ENCODE measurements at regions not wholly inside any gene's neighbourhood (a gene's known extent, or its start where the extent isn't known, plus 50 kb on each side); places are given as distances from the start of the nearest gene placed in this dataset.

- no peak for DNase-seq
Observed at GRCh38 chr15:47610736-47611135, 106.6 kb upstream of the SEMA6D start.

- DNase-seq = no peak
Observed at GRCh38 chr15:47614360-47615011, 102.8 kb upstream of the SEMA6D start.

GRCh38 chr15:47616876-47617275 lies 100.4 kb upstream of the SEMA6D start:
- no peak for DNase-seq

- DNase-seq = no peak
Observed at GRCh38 chr15:47618241-47618640, 99.1 kb upstream of the SEMA6D start.

GRCh38 chr15:47620960-47621681 lies 96.2 kb upstream of the SEMA6D start:
- no peak for DNase-seq

- no peak for DNase-seq
Observed at GRCh38 chr15:47622055-47622454, 95.2 kb upstream of the SEMA6D start.

- no peak for DNase-seq
Observed at GRCh38 chr15:47624503-47624902, 92.8 kb upstream of the SEMA6D start.

GRCh38 chr15:47639042-47639441 lies 78.3 kb upstream of the SEMA6D start:
- no peak for DNase-seq

GRCh38 chr15:47640079-47640478 lies 77.2 kb upstream of the SEMA6D start:
- DNase-seq = no peak

GRCh38 chr15:47640901-47641300 lies 76.4 kb upstream of the SEMA6D start:
- DNase-seq = no peak

GRCh38 chr15:47644722-47645121 lies 72.6 kb upstream of the SEMA6D start:
- DNase-seq = no peak

GRCh38 chr15:47650564-47650963 lies 66.7 kb upstream of the SEMA6D start:
- no peak for DNase-seq

GRCh38 chr15:47652328-47652727 lies 65.0 kb upstream of the SEMA6D start:
- DNase-seq = no peak

GRCh38 chr15:47652844-47653243 lies 64.5 kb upstream of the SEMA6D start:
- no peak for DNase-seq

- peak; percentile 70 for DNase-seq
Observed at GRCh38 chr15:47661661-47662180, 55.6 kb upstream of the SEMA6D start.

- no peak for DNase-seq
Observed at GRCh38 chr15:47663101-47663500, 54.2 kb upstream of the SEMA6D start.
